DND-41 (cell line): ENCODE measurements at regions not wholly inside any gene's neighbourhood (a gene's known extent, or its start where the extent isn't known, plus 50 kb on each side); places are given as distances from the start of the nearest gene placed in this dataset.

Experiments
- EZH2 ChIP-seq: IDR thresholded peaks from 3 replicates; pipeline ENCODE4 v1.6.1; 2012; ENCODE audit warnings: borderline replicate concordance, low read depth, mild to moderate bottlenecking, moderate library complexity, low read length, inconsistent platforms; ENCODE audit not compliant: severe bottlenecking
- TF ChIP-seq, protein P1 (sequence below): IDR thresholded peaks from 2 replicates; pipeline ENCODE4 v1.5.1; 2012; ENCODE audit warnings: borderline replicate concordance, low read length, moderate library complexity, mild to moderate bottlenecking; ENCODE audit not compliant: poor library complexity, severe bottlenecking; ENCODE audit errors: extremely low read depth

DNA sequence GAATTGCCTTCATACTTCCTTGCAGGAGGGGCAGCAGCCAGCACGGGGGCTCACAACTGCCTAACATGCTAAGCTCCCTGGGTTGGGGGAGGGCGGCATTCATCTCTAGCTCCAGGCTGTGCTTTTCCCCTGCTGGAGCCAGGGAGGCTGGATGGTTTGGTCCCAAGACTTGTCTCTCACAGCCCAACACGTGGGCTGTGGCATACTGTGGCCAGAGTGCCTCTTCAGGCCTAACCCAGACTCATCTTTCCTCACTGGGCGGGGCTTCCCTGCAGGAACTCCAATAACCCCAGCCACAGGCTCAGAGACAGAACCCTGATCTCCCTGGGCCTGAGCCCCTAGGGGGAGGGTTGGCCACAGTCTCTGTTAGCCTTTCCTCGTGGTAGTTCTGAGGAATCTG is 121.9 kb upstream of the PLET1 start:
- TF ChIP-seq, protein P1, sequence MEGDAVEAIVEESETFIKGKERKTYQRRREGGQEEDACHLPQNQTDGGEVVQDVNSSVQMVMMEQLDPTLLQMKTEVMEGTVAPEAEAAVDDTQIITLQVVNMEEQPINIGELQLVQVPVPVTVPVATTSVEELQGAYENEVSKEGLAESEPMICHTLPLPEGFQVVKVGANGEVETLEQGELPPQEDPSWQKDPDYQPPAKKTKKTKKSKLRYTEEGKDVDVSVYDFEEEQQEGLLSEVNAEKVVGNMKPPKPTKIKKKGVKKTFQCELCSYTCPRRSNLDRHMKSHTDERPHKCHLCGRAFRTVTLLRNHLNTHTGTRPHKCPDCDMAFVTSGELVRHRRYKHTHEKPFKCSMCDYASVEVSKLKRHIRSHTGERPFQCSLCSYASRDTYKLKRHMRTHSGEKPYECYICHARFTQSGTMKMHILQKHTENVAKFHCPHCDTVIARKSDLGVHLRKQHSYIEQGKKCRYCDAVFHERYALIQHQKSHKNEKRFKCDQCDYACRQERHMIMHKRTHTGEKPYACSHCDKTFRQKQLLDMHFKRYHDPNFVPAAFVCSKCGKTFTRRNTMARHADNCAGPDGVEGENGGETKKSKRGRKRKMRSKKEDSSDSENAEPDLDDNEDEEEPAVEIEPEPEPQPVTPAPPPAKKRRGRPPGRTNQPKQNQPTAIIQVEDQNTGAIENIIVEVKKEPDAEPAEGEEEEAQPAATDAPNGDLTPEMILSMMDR: no peak
- TF ChIP-seq EZH2: no peak
